A549 (cell line): ENCODE measurements at regions not wholly inside any gene's neighbourhood (a gene's known extent, or its start where the extent isn't known, plus 50 kb on each side); places are given as distances from the start of the nearest gene placed in this dataset.

Experiments
- ATAC-seq, 2 experiments: fragments of 200-7000 bp in 1 of 2; fragments of >200 bp in 1 of 2; cut with Nextera tagmentation in 1 of 2; cut with Tn5 transposase in 1 of 2; 3 replicates each; pipeline versions ENCODE4 v1.8.0 to v1.9.1; 2018 to 2020; ENCODE audit warnings: mild to moderate bottlenecking in 1 of 2, moderate library complexity in 1 of 2
- CTCF ChIA-PET: fragments of 300-600 bp; sonication (Branson Sonifier 250); formaldehyde crosslinking; extraction: SDS; loops from one replicate; lab custom pipeline; 2021; ENCODE audit warnings: antibody characterized with exemption, inconsistent platforms; lab: Yijun Ruan, JAX
- POLR2A ChIA-PET: fragments of 350-600 bp; formaldehyde crosslinking; extraction: SDS; loops from one replicate; lab custom pipeline; 2021; ENCODE audit warnings: antibody characterized with exemption, inconsistent platforms; lab: Yijun Ruan, JAX
- DNase-seq, 2 experiments: peaks; one replicate each; pipeline versions ENCODE4 v3.0.0 to v3.0.0-alpha.2; 2011 to 2016; ENCODE audit warnings: low read depth in 1 of 2, low spot score in 1 of 2
- FAIRE-seq: peaks from 2 replicates; lab custom pipeline; 2011; peaks lifted over from hg19 to GRCh38; lab: Jason Lieb, UNC
- H3K27ac ChIP-seq, 2 experiments: fragments of >200 bp; sonication (Bioruptor Twin); formaldehyde crosslinking; 3 replicates each; pipeline ENCODE4 v1.5.1; 2016 to 2017
- H3K4me1 ChIP-seq: fragments of >200 bp; sonication (Bioruptor Twin); formaldehyde crosslinking; 3 replicates; pipeline ENCODE4 v1.6.1; 2016
- H3K4me2 ChIP-seq: fragments of >200 bp; sonication (Bioruptor Twin); formaldehyde crosslinking; 3 replicates; pipeline ENCODE4 v1.6.1; 2016
- H3K4me3 ChIP-seq: fragments of >200 bp; sonication (Bioruptor Twin); formaldehyde crosslinking; 3 replicates; pipeline ENCODE4 v1.5.1; 2016
- H3K9me3 ChIP-seq: fragments of >200 bp; sonication (Bioruptor Twin); formaldehyde crosslinking; 3 replicates; pipeline ENCODE4 v1.6.1; 2016
- ATOH8 ChIP-seq: fragments of 250-450 bp; sonication (Bioruptor Pico); IDR thresholded peaks from 2 replicates; pipeline ENCODE4 v1.5.0; 2020; ENCODE audit warnings: low read depth, mild to moderate bottlenecking, moderate library complexity
- CBX2 ChIP-seq: fragments of 200-600 bp; sonication (generic); IDR thresholded peaks from 2 replicates; pipeline ENCODE4 v1.6.1; 2016; ENCODE audit warnings: low read depth, mild to moderate bottlenecking, borderline replicate concordance
- CEBPB ChIP-seq, 2 experiments: fragments of >200 bp in 1 of 2; sonication (Bioruptor Twin) in 1 of 2; formaldehyde crosslinking in 1 of 2; IDR thresholded peaks; 2 replicates each; pipeline ENCODE4 v1.6.1; 2012 to 2016
- EHMT2 ChIP-seq: fragments of 200-600 bp; sonication (generic); IDR thresholded peaks from 2 replicates; pipeline ENCODE4 v1.6.1; 2016; ENCODE audit warnings: antibody characterized with exemption, low read depth, mild to moderate bottlenecking, moderate library complexity
- ESRRA ChIP-seq: fragments of 150-350 bp; IDR thresholded peaks from 2 replicates; pipeline ENCODE4 v1.6.1; 2014; ENCODE audit warnings: mild to moderate bottlenecking, low read length, borderline replicate concordance
- HDAC2 ChIP-seq: fragments of 200-600 bp; sonication (generic); IDR thresholded peaks from 2 replicates; pipeline ENCODE4 v1.6.1; 2016
- HEYL ChIP-seq: fragments of 250-450 bp; sonication (Bioruptor Pico); IDR thresholded peaks from 2 replicates; pipeline ENCODE4 v1.8.0; 2021; ENCODE audit warnings: mild to moderate bottlenecking, moderate library complexity
- HOXB13 ChIP-seq: fragments of 250-450 bp; sonication (Bioruptor Pico); IDR thresholded peaks from 2 replicates; pipeline ENCODE4 v1.5.0; 2020; ENCODE audit warnings: low read depth, mild to moderate bottlenecking, moderate library complexity
- KDM1A ChIP-seq: fragments of 200-600 bp; sonication (generic); IDR thresholded peaks from 2 replicates; pipeline ENCODE4 v1.6.1; 2016; ENCODE audit warnings: low read depth, mild to moderate bottlenecking
- MAX ChIP-seq: IDR thresholded peaks from 2 replicates; pipeline ENCODE4 v1.6.1; 2012
- MAZ ChIP-seq: fragments of 150-350 bp; IDR thresholded peaks from 2 replicates; pipeline ENCODE4 v1.6.1; 2014; ENCODE audit warnings: antibody characterized with exemption, low read depth, low read length, borderline replicate concordance
- NFE2L2 ChIP-seq: fragments of 150-350 bp; conservative IDR thresholded peaks from 2 replicates; pipeline ENCODE4 v1.6.1; 2014; ENCODE audit warnings: low read length
- NPAS2 ChIP-seq: fragments of 250-450 bp; sonication (Bioruptor Pico); IDR thresholded peaks from 2 replicates; pipeline ENCODE4 v1.8.0; 2022; ENCODE audit warnings: mild to moderate bottlenecking, moderate library complexity, borderline replicate concordance
- PHF8 ChIP-seq: fragments of 200-600 bp; sonication (generic); IDR thresholded peaks from 2 replicates; pipeline ENCODE4 v1.6.1; 2016; ENCODE audit warnings: low read depth, mild to moderate bottlenecking, antibody characterized with exemption, moderate library complexity, borderline replicate concordance
- POLR2A ChIP-seq: IDR thresholded peaks from 2 replicates; pipeline ENCODE4 v1.6.1; 2012; ENCODE audit warnings: mild to moderate bottlenecking, low read length
- POLR2AphosphoS2 ChIP-seq: conservative IDR thresholded peaks from 2 replicates; pipeline ENCODE4 v1.6.1; 2012; ENCODE audit warnings: low read length, improper control_type of control experiment, inconsistent platforms
- RAD21 ChIP-seq, 2 experiments: fragments of >200 bp in 1 of 2; sonication (Bioruptor Twin) in 1 of 2; formaldehyde crosslinking in 1 of 2; IDR thresholded peaks in 1 of 2; conservative IDR thresholded peaks in 1 of 2; 2 replicates in 1 of 2; 3 replicates in 1 of 2; pipeline ENCODE4 v1.6.1; 2012 to 2018; ENCODE audit warnings: inconsistent platforms in 1 of 2
- RNF2 ChIP-seq: fragments of 200-600 bp; sonication (generic); IDR thresholded peaks from 2 replicates; pipeline ENCODE4 v1.6.1; 2016; ENCODE audit warnings: low read depth, mild to moderate bottlenecking, antibody characterized with exemption, moderate library complexity, borderline replicate concordance
- SMC3 ChIP-seq: fragments of >200 bp; sonication (Bioruptor Twin); formaldehyde crosslinking; IDR thresholded peaks from 3 replicates; pipeline ENCODE4 v1.6.1; 2018; ENCODE audit warnings: inconsistent platforms
- SREBF2 ChIP-seq: fragments of 450-650 bp; IDR thresholded peaks from 2 replicates; pipeline ENCODE4 v1.6.1; 2014; ENCODE audit warnings: mild to moderate bottlenecking, moderate library complexity
- USF2 ChIP-seq: fragments of 450-650 bp; IDR thresholded peaks from 2 replicates; pipeline ENCODE4 v1.6.1; 2014; ENCODE audit warnings: antibody characterized with exemption
- ZNF302 ChIP-seq: fragments of 250-450 bp; sonication (Bioruptor Pico); IDR thresholded peaks from 2 replicates; pipeline ENCODE4 v1.9.0; 2021; ENCODE audit warnings: inconsistent platforms, mild to moderate bottlenecking, moderate library complexity
- WGBS: methylation state at CpG from one replicate; pipeline ENCODE4 v1.1.6; 2017; ENCODE audit errors: missing lambda C conversion rate; 5-methylcytosine and 5-hydroxymethylcytosine counted together

- CTCF ChIA-PET: interaction anchor here (1.0 to 1.1 kb wide), 2 partner anchors 107 to 117 kb away, joined by 3 read pairs; no protein-coding TSS in a partner anchor
- Histone ChIP-seq H3K4me2 (no peak overlapping the region), H3K9me3 (no peaks in the 10 kb centered on the region)
- ATAC-seq (no peak), DNase-seq (no peak), FAIRE-seq (no peak)
- 43% methylated on average over 5 of the region's 8 CpGs for WGBS
- no peak for TF ChIP-seq POLR2A
- no peak for TF ChIP-seq RAD21 (conservative IDR thresholded peaks at IDR 0.05 in 1 of 2, IDR thresholded peaks at IDR 0.05 in 1 of 2)
- TF ChIP-seq EHMT2: no peak
- no peak for TF ChIP-seq SMC3
- no peak for TF ChIP-seq ESRRA
- TF ChIP-seq HEYL (CRISPR knock-in tag): no peak
- TF ChIP-seq HDAC2: no peak
- TF ChIP-seq ZNF302 (CRISPR knock-in tag): no peak
- no peak for TF ChIP-seq CBX2
- TF ChIP-seq MAZ: no peak
- TF ChIP-seq RNF2: no peak
- no peak for TF ChIP-seq CEBPB (IDR thresholded peaks at IDR 0.05)
- no peak for TF ChIP-seq NFE2L2
- no peak for TF ChIP-seq KDM1A
- no peak for TF ChIP-seq ATOH8 (CRISPR knock-in tag)
- TF ChIP-seq MAX: no peak
- TF ChIP-seq, all 56 proteins: peak for 0
- POLR2A ChIA-PET: no interaction called here
- H3K27ac ChIP-seq: no peak overlapping the region
- H3K4me1 ChIP-seq: peaks cover 11% of the 10 kb centered on the region
- no peak overlapping the region for H3K4me3 ChIP-seq
Observed at GRCh38 chr1:31510853-31511789, 65.2 kb upstream of the TINAGL1 start.

GRCh38 chr1:31511848-31512615 is 64.3 kb upstream of the TINAGL1 start:
- POLR2A ChIA-PET: no interaction called here
- H3K4me3 ChIP-seq: no peak overlapping the region
- CTCF ChIA-PET: interaction anchor here (1.0 to 1.1 kb wide), 3 partner anchors 37 to 118 kb away, joined by 3 read pairs; no protein-coding TSS in a partner anchor
- ATAC-seq: no peak
- no peak for DNase-seq
- FAIRE-seq: no peak
- WGBS: 53% methylated on average over 8 of the region's 8 CpGs
- TF ChIP-seq POLR2AphosphoS2: no peak
- no peak for TF ChIP-seq SREBF2
- TF ChIP-seq NPAS2 (CRISPR knock-in tag): no peak
- no peak for TF ChIP-seq POLR2A
- no peak for TF ChIP-seq PHF8
- TF ChIP-seq USF2: no peak
- TF ChIP-seq HOXB13 (CRISPR knock-in tag): no peak
- H3K4me2 ChIP-seq: no peak overlapping the region
- H3K9me3 ChIP-seq: no peaks in the 10 kb centered on the region
- peaks cover 11% of the 10 kb centered on the region for H3K4me1 ChIP-seq
- no peak overlapping the region for H3K27ac ChIP-seq
